ENCODE measurements at regions not wholly inside any gene's neighbourhood (a gene's known extent, or its start where the extent isn't known, plus 50 kb on each side); places are given as distances from the start of the nearest gene placed in this dataset.
A peak's percentile ranks its signal among the peaks of the same experiment; 100 is the strongest.

DNA sequence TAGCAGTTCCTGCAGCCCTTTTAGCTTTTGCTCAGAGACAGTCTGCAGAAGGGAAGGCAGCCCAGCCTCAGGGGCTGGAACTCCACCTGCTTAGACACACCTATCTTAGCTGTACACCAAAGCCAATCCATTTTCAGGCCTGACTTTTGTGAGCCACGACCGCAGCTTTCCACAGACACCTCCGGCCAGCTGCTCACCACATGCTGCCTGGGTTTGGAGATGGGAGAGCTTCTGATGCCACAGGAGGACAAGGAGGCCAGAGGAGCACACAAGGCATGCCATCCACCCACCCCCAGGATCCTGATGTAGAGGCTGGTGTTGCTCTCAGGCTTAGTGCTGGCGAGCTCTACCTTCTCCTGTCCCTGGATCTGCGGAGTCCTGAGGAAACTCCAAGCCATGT is 141.8 kb upstream of the NALF2 start:
- DNase-seq = peak; percentile 13

GRCh38 chrX:69361311-69361845 is 142.7 kb upstream of the NALF2 start:
- DNase-seq = peak; percentile 82

DNA sequence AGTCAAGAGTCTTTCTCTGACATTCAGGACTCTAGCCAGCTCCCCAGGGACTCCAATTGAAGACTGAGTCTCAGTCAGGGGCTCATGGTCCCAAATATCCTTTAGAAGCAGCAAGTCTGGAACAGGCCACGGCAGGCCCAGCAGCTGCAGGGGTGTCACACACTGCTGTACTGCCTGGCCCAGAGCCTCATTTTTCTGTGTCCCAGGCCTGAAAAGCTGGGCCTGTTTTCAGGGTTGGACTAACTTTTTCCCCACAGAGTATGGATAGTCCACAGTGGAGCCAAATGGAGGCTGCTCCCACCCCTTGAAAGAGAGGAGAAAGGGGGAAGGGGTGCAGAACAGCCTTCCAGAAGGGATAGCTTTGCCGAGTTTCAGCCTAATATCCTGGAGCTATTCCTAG is 146.8 kb upstream of the NALF2 start:
- no peak for DNase-seq

GRCh38 chrX:69324851-69325250 is 159.6 kb upstream of the PJA1 start:
- no peak for DNase-seq

DNA sequence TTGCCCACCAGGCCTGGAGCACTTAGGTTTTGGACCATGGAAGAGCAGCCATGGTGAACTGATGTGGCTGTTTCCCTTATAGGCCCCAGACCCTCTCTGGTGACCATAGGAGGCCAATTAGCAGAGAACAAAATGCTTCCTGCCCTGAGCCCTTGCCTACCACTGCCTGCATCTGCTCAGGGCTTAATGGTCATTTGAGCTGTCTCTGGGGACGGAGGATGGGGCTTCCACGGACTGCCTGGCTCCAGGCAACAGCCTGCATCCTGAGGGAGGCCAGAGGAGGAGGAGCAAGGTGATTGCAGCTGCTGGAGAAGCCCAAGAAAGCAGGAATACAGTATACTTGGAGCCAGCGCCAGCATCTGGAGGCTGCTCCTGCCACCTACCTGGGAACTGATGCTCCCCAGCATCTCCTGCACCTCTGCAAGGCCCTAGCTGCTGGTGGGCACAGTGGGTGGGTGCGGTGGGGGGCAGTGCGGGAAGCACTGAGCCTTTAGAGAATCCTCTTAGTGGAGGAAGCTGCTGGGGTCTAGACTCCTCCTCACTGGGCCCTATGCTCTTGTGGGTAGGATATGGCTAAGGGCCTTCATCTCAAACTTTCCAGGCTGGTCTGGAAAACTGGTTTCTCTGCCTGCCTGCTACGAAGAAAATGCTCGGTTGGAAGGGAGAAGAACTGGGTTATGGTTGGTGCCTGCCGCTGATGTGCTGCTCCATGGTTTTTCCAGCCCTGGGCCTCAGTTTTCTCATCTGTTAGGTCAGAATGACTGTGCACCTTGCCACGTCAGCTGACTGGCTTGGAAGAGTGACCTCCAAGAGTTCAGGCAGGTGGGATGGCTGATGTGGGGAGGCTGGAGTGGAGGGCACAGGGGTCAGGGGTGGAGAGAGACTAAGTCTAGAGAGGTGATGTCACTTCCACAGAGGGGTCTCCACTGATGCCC is 158.8 kb upstream of the PJA1 start:
- DNase-seq = no peak

DNA sequence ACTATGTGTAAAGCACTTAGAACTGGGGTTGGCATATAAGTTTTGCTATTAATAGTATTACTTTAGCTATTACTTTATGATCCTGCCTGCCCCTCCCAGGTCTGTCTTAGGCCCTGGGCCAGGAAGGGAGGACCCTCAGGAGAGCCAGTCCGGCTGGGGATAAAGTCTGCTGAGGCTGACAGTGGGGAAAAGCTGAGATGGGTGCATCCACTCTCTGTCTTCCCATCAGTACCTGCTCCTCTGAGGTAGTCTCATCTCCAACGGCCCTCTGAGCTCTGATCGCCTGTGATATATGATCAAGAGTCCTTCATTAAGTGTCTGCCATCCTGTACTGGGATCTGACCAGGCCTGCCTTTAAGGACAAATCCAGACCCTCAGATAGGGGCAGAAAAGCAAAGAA is 156.5 kb upstream of the PJA1 start:
- no peak for DNase-seq

DNA sequence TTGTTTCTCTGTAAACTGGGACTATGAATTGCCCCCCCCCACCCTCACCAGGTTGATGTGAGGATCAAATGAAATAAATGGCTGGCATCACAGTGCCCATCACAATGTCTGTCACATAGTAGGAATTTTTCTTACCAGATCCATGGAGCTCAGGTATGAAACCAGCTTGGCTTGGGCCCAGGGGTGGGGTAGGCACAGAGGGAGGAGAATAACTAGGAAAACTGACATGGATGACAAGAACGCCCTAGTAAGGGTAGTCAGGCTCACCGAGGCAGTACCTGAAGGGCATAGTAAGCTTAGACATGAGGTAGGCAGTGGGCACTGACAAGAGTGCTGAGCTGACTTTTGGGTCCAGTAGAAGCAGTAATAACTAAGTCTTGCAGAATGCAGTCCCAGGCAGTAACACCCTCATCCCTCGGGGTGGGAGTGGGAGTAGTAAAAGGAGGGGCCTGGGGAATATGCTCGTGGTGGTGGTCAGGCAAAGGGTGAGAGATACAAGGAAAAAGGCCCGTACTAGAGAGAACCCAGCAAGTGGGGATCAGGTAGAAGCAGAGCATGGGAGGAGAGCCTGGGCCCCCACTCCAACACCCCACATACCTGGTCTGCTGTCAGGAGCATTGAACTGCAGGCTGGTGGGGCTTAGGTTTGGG is 155.9 kb upstream of the PJA1 start:
- DNase-seq = no peak

DNA sequence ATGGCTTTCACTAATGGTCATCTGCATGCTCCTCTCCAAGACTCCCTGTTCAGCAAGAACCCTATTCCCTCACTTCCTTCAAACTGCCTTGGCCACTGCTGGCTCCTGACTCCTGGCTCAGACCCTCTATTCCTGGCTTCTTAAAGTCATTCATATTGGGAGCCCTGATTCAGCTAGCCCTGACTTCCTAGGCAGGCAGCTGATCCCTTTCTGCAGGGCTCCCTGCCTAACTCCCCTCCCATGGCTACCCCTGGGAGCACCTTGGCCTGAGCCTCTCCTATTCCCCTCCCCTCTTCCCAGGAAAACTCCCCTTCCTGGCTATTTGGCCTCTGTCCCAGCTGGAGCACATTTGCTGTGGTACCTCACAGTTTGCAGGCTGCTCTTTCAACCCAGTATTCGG is 154.9 kb upstream of the PJA1 start:
- no peak for DNase-seq

GRCh38 chrX:69319376-69319775 is 154.1 kb upstream of the PJA1 start:
- no peak for DNase-seq

DNA sequence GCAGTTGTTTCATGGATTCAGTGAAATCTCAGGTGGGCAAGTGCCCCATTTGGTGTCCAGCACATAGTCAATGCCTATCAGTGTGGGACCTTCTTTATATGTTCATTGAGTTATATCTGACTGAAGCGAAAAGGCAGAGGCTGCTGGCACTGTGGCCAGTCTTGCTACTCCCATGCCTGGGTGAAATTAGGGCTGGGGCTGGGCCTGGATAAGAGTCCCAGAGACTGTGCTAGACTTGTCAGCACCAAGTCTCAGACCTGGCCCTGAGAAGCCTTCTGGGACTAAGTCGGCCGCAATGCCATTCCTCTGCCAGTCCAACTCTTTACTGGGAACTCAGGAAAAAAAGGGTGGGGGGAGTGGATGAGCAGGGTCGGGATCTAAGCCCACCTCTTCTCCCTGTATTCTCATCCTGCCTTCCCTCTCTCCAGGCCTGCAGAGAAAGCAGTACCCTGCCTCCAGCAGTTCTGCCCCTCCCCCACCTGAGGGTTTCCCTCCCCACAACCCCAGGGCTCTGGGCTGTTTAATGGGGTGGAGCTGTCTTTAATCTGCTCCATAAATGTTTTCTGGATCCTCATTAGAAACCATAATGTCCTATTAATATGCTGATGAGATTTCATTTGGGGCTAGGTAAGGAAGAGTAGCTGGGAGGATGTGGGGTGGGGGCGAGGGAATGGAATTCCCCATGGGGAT is 153.5 kb upstream of the PJA1 start:
- DNase-seq = no peak

GRCh38 chrX:69317721-69318120 is 152.5 kb upstream of the PJA1 start:
- no peak for DNase-seq

DNA sequence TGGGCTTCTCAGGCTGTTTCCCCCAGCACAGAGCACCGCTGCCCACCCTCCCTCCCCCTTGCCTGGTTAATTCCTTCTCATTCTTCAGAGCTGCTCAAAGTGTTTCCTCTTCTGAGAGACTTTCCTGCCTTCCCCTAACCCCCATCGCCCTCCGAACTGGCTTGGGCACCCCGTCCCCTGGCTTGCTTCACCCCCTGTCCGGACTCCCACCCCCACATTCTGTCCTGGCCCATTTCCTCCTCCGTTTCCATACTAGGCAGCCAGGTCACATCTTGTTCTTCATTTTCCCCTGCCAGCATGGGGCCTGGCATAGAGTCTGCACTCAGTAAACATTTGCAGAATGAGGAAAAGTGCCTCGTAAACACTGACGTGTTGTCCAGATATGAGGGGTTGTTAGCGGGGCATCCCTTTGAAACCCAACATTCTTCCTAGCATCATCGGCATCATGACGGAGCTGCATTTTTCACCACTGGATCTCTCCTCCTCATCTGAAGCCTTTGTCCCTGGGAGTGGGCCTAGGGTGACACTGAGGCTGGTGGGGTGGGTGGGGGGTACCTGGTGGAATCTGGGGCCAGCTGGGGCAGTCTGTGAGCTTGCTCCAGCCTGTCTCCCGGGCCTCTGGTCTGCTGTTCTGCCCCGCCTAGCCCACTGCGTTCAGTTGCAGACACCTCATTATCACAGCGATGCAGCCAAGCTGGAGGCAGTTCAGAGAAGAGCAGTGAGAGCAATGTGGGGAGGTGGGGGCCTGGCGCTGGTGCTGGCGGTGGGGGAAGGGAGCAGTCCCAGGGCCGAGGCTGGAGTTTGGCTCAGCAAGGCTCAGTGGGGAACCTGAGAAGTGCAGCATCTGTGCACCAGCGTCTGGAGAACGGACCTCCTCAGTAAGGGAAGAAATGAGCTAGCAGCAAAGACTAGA is 149.4 kb upstream of the PJA1 start:
- DNase-seq = no peak

GRCh38 chrX:69313617-69314290 is 148.5 kb upstream of the PJA1 start:
- DNase-seq = no peak

DNA sequence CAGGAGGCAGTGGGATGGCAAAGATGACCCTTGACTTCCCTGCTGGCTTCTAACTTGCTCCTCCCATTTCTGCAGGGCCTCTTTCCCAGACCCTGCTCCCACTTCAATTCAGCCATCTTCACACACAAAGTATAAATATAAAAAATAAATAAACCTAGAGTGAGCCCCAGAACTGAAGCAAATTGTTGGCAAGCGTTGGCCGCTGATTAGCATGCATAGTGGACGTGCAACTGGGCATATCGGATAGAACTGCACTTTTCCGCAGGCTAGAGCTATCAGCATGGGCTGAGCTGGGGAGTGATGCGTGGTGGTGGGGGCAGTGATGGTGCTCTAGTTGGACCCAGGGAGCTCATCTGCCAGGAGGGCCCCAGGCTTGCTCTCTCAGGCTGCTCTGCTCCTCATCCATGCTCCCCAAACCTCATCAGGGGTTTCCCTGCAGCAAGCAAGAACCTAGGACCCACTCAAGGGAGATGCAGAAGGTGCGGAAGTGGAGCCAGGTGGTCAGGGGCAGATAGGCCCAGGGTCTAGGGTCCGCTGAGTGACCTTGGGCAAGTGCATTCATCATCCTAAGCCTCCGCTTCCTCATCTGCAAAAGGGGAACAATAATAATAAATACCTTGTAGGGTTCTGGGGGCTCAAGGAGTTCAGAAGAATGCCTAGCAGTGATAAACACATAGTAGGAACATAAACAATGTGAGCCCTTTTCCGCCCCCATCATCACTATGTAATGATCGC is 146.8 kb upstream of the PJA1 start:
- DNase-seq = no peak

DNA sequence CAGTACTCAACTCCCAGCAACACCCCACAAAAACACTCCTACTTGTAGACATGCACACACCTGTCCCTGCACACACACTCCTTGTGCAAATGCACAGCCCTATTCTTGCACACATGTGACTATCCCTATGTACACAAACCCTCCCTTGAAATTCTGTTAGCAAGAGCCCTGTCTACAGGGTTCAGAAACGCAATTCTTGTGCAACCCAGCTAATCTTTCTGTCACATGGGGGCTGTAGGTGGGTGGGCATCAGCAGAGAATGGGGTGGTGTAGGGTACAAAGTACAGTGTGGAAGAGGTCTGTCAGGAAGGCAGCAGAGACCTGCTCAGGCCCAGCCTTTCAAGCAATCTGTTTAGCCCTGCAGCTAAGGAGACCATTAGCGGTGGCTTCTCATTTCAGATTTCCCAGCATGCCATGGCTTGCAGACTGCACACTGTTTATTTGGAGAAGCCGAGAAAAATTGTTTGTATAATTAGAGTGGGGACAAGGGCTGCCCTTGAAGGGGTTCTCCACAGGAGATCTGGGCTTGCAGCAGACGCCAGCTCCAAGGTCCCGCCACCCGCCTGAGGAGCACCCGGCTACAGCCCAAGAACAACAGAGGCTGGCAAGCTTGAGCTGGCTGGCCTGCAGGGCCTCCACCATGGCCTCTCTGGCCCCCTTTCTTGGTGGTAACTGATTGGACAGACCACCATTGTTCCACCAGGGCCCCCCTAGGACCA is 144.0 kb upstream of the PJA1 start:
- DNase-seq = no peak

GRCh38 chrX:69307756-69308155 is 142.5 kb upstream of the PJA1 start:
- no peak for DNase-seq

GRCh38 chrX:69307029-69307428 is 141.8 kb upstream of the PJA1 start:
- DNase-seq = no peak

GRCh38 chrX:69306063-69306404 is 140.8 kb upstream of the PJA1 start:
- DNase-seq = no peak

DNA sequence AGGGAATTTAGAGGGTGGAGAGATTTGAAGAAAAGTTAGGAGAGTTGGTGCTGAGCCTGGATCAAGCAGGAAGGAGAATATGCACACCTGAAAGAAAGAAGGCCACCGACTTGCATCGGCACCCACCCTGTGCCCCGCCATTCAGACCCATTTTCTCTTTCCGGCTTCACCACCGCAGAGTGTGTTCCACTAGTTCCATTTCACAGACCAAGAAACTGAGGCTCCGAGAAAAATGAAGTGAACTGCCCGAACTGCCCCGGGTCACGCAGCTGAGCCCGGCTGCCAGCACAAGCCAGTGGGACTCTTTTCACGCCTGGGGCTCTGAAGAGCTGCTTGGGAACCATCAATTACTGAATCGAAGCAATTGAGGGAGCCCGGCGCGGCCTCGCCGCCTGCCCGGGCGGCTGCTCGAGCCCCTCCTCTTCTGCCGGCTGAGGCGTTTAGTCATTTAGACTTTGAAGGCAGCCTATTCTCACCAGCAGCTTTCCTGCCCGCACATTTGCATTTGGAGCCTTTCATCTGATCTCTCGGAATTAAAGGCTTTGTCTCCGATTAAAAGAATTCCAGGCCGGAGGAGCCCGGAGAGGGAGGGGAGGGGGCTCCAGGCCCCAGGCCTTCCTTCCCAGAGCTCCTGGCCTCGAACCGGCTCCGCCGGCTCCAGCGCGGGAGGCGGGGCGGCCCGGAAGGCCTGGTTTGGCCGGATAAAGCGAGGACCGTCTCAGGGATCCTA is 140.2 kb upstream of the PJA1 start:
- DNase-seq = no peak

DNA sequence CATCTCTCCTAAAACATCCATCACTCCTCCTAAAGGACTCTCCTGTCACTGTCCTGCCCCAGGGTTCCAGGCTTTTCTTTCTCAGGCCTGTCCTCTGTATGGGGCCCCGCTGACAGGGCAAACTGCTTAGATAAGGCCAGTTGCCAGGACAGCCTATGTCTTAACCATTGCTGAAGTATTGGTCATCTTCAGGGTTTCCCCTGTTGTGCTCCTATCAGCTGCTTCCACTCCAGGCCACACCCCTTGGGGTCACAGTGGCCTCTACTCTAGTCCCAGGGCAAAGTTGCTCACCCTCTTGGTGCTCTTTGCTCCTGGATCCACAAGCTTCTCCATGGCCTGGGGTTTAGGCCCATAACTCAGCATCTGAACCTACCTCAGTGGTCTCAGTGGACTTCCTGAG is 138.0 kb upstream of the PJA1 start:
- DNase-seq = no peak

Measured in fibroblast of skin of right quadriceps (primary cell).